GM18951 (cell line): ENCODE measurements at regions not wholly inside any gene's neighbourhood (a gene's known extent, or its start where the extent isn't known, plus 50 kb on each side); places are given as distances from the start of the nearest gene placed in this dataset.

ENCODE experiments used
- POLR2A ChIP-seq: IDR thresholded peaks from 4 replicates; pipeline ENCODE4 v1.6.1; 2011; ENCODE audit warnings: mild to moderate bottlenecking; ENCODE audit not compliant: insufficient read length, insufficient read depth; ENCODE audit errors: extremely low read depth
- in situ Hi-C: fragments of 300-500 bp; cut with MboI; formaldehyde crosslinking; loops from one replicate; pipeline ENCODE4 v1.12.0; 2022; ENCODE audit warnings: low sequenced_read_pairs, mixed read lengths, inconsistent platforms; ENCODE audit not compliant: unreplicated experiment

- in situ Hi-C loops: no loop called here
- no peak for TF ChIP-seq POLR2A
Observed at GRCh38 chr14:56394826-56395530, 184.6 kb upstream of the TMEM260 start.

- in situ Hi-C loops: no loop called here
- TF ChIP-seq POLR2A: no peak
Observed at GRCh38 chr14:56400109-56400825, 179.3 kb upstream of the TMEM260 start.

GRCh38 chr14:56412468-56413434 lies 166.8 kb upstream of the TMEM260 start:
- TF ChIP-seq POLR2A: no peak
- in situ Hi-C loops: no loop called here

- no peak for TF ChIP-seq POLR2A
- in situ Hi-C loops: no loop called here
Observed at GRCh38 chr14:56413721-56414120, 165.9 kb upstream of the TMEM260 start.

- in situ Hi-C loops: no loop called here
- no peak for TF ChIP-seq POLR2A
Observed at GRCh38 chr14:56414236-56414635, 165.4 kb upstream of the TMEM260 start.

GRCh38 chr14:56416213-56416612 lies 163.4 kb upstream of the TMEM260 start:
- no peak for TF ChIP-seq POLR2A
- in situ Hi-C loops: no loop called here

GRCh38 chr14:56417173-56417572 lies 162.4 kb upstream of the TMEM260 start:
- in situ Hi-C loops: no loop called here
- TF ChIP-seq POLR2A: no peak

GRCh38 chr14:56419750-56420149 lies 159.8 kb upstream of the TMEM260 start:
- TF ChIP-seq POLR2A: no peak

GRCh38 chr14:56422221-56422620 lies 157.4 kb upstream of the TMEM260 start:
- in situ Hi-C loops: no loop called here
- TF ChIP-seq POLR2A: no peak

More at GRCh38 chr14:56419750-56420149, 159.8 kb upstream of the TMEM260 start:
- in situ Hi-C loops: no loop called here

GRCh38 chr14:56422703-56423213 lies 156.8 kb upstream of the TMEM260 start:
- in situ Hi-C loops: no loop called here
- no peak for TF ChIP-seq POLR2A

GRCh38 chr14:56423544-56423943 lies 156.1 kb upstream of the TMEM260 start:
- in situ Hi-C loops: no loop called here
- TF ChIP-seq POLR2A: no peak

- TF ChIP-seq POLR2A: no peak
- in situ Hi-C loops: no loop called here
Observed at GRCh38 chr14:56431013-56431412, 148.6 kb upstream of the TMEM260 start.
